ENCODE measurements at regions not wholly inside any gene's neighbourhood (a gene's known extent, or its start where the extent isn't known, plus 50 kb on each side); places are given as distances from the start of the nearest gene placed in this dataset.

GRCh38 chr21:28696844-28697410, 295.8 kb downstream of the LTN1 start:
- 94% methylated on average over 2 of the region's 2 CpGs for WGBS (ENCODE audit: low lambda C conversion rate, missing lambda C conversion rate)
- H3K36me3 ChIP-seq (replicated peaks; ENCODE audit: insufficient read depth, low read depth), result no peaks in the 10 kb centered on the region

GRCh38 chr21:28693476-28693875, 299.2 kb downstream of the LTN1 start:
- 96% methylated on average over 2 of the region's 2 CpGs for WGBS (ENCODE audit: low lambda C conversion rate, missing lambda C conversion rate)
- no peaks in the 10 kb centered on the region for H4K20me1 ChIP-seq (ENCODE audit: insufficient read depth, poor library complexity, severe bottlenecking)
- no peaks in the 10 kb centered on the region for H3K9me3 ChIP-seq (ENCODE audit: low read depth)
- H3K27me3 ChIP-seq, result no peaks in the 10 kb centered on the region
- no peak overlapping the region for H3K4me2 ChIP-seq
- H3K27ac ChIP-seq, result no peak overlapping the region
- no peaks in the 10 kb centered on the region for H3K9me2 ChIP-seq (replicated peaks; ENCODE audit: insufficient read depth)
- no peaks in the 10 kb centered on the region for H3K4me1 ChIP-seq (ENCODE audit: insufficient read depth)
- H3K4me3 ChIP-seq, result no peak overlapping the region
- H3K79me2 ChIP-seq, result no peaks in the 10 kb centered on the region
- H3K36me3 ChIP-seq (replicated peaks; ENCODE audit: insufficient read depth, low read depth), result no peaks in the 10 kb centered on the region
- H2AFZ ChIP-seq, result no peak overlapping the region
- DNase-seq (ENCODE audit: low spot score), result no peak
- TF ChIP-seq EZH2 (IDR thresholded peaks at IDR 0.05; ENCODE audit: borderline replicate concordance) (no peak), EZH2phosphoT487 (IDR thresholded peaks at IDR 0.05; ENCODE audit: low read depth, severe bottlenecking, unreplicated experiment) (no peak), CTCF (IDR thresholded peaks at IDR 0.05; ENCODE audit: poor library complexity) (no peak)

More at GRCh38 chr21:28696844-28697410, 295.8 kb downstream of the LTN1 start:
- Histone ChIP-seq H4K20me1 (ENCODE audit: insufficient read depth, poor library complexity, severe bottlenecking) (no peaks in the 10 kb centered on the region), H3K4me3 (no peak overlapping the region), H3K9me3 (ENCODE audit: low read depth) (no peaks in the 10 kb centered on the region), H3K79me2 (no peaks in the 10 kb centered on the region), H3K27me3 (no peaks in the 10 kb centered on the region), H2AFZ (no peak overlapping the region), H3K4me1 (ENCODE audit: insufficient read depth) (no peaks in the 10 kb centered on the region), H3K27ac (no peak overlapping the region), H3K9me2 (replicated peaks; ENCODE audit: insufficient read depth) (no peaks in the 10 kb centered on the region), H3K4me2 (no peak overlapping the region)
- no peak for DNase-seq (ENCODE audit: low spot score)
- TF ChIP-seq CTCF (IDR thresholded peaks at IDR 0.05; ENCODE audit: poor library complexity) (no peak), EZH2 (IDR thresholded peaks at IDR 0.05; ENCODE audit: borderline replicate concordance) (no peak), EZH2phosphoT487 (IDR thresholded peaks at IDR 0.05; ENCODE audit: low read depth, severe bottlenecking, unreplicated experiment) (no peak)

- H3K9me3 ChIP-seq (ENCODE audit: low read depth), result no peaks in the 10 kb centered on the region
- DNase-seq (ENCODE audit: low spot score), result peak; percentile 34
Observed at GRCh38 chr21:28690196-28690595, 302.5 kb downstream of the LTN1 start.

More at GRCh38 chr21:28690196-28690595, 302.5 kb downstream of the LTN1 start:
- Histone ChIP-seq H3K9me2 (replicated peaks; ENCODE audit: insufficient read depth) (no peaks in the 10 kb centered on the region), H3K4me2 (no peak overlapping the region), H3K79me2 (no peaks in the 10 kb centered on the region), H4K20me1 (ENCODE audit: insufficient read depth, poor library complexity, severe bottlenecking) (no peaks in the 10 kb centered on the region), H3K27ac (no peak overlapping the region), H3K4me1 (ENCODE audit: insufficient read depth) (no peaks in the 10 kb centered on the region), H3K4me3 (no peak overlapping the region), H2AFZ (no peak overlapping the region), H3K36me3 (replicated peaks; ENCODE audit: insufficient read depth, low read depth) (no peaks in the 10 kb centered on the region), H3K27me3 (no peaks in the 10 kb centered on the region)
- TF ChIP-seq EZH2phosphoT487 (IDR thresholded peaks at IDR 0.05; ENCODE audit: low read depth, severe bottlenecking, unreplicated experiment) (no peak), EZH2 (IDR thresholded peaks at IDR 0.05; ENCODE audit: borderline replicate concordance) (no peak), CTCF (IDR thresholded peaks at IDR 0.05; ENCODE audit: poor library complexity) (no peak)
- WGBS (ENCODE audit: low lambda C conversion rate, missing lambda C conversion rate), result 75% methylated on average over 1 of the region's 1 CpG
